SKM-1 (cell line): ENCODE measurements at regions not wholly inside any gene's neighbourhood (a gene's known extent, or its start where the extent isn't known, plus 50 kb on each side); places are given as distances from the start of the nearest gene placed in this dataset.
"Not testable (repeated sequence)": the region's sequence is repeated elsewhere in the genome, so short reads cannot be mapped to it uniquely, and the experiment has no call there.

Experiments used
- DNase-seq: peaks from one replicate; lab custom pipeline; 2025; ENCODE audit not compliant: unreplicated experiment; lab: John Stamatoyannopoulos, UW

- no peak for DNase-seq
These were observed 125.8 kb upstream of the STARD13 start for GRCh38 chr13:33411312-33411711.

DNA sequence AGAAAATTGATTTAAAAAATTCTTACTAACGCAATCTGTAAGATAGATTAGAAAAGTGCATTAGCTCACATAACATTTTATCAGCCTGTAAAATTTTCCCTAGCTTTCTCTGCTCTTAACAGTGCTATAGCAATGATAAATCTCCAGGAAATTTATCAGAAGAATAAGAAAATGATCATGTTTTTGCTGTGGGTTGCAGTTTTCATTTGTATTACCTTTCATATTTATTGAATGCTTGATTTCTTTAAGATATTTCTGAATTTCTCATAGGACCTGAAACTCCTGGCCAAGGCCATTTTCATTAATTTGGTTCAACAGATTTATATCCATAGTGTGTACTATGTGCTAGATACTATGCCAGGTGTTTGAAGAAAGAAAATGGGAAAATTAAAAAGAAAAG is 130.3 kb upstream of the STARD13 start:
- DNase-seq = no peak

DNA sequence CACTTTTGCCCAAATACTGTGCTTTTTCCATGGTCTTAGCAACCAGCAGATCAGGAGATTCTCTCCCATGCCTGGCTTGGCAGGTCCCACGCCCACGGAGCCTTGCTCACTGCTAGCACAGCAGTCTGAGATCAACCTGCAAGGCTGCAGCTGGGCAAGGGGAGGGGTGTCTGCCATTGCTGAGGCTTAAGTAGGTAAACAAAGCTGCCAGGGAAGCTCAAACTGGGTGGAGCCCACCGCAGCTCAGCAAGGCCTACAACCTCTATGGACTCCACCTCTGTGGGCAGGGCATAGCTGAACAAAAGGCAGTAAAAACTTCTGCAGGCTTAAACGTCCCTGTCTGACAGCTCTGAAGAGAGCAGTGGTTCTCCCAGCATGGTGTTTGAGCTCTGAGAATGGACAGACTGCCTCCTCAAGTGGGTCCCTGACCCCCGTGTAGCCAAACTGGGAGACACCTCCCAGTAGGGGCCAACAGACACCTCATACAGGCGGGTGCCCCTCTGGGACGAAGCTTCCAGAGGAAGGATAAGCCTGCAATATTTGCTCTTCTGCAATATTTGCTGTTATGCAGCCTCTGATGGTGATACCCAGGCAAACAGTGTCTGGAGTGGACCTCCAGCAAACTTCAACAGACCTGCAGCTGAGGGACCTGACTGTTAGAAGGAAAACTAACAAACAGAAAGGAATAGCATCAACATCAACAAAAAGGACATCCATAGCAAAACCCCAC is 132.8 kb upstream of the STARD13 start:
- not testable (repeated sequence) for DNase-seq

GRCh38 chr13:33420117-33420516 is 134.6 kb upstream of the STARD13 start:
- DNase-seq = not testable (repeated sequence)

- no peak for DNase-seq
These were observed 140.6 kb upstream of the STARD13 start for GRCh38 chr13:33426131-33426530.

DNA sequence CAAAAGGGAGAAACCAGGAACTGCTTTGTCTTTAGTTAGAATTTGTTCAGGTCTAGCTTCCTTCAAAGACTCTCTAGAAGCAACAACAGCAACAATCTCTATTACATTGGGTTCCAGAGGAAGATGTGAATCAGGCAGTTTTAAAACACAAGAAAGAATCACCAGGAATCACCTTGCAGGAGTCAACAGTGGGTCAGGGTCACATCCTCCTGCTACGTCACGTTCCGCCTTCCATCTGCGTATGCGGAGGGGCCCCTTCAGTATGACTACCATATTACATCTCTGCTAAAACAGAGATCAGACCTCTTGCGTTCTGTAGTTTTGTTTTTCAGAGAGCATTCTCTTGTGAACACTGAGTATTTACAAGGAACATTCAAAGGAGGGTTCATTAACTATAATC is 147.8 kb upstream of the STARD13 start:
- DNase-seq = no peak

DNA sequence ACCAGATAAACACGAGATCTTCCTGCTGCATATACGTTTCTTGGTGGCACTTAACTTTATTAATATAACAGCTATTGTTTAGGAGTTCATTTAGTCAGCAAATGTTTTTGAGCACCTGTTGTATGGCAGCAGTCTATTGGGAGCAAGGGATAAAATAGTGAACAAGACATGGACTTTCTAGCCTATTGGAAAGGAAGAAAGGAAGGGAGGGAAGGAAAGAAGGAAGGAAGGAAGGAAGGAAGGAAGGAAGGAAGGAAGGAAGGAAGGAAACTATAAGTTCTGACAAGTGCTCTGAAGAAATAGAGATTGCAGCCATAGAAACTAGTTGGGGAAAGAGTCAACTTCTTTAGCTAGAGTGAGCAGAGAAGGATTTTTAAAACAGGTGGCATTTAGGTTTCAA is 149.1 kb upstream of the STARD13 start:
- DNase-seq = no peak

GRCh38 chr13:33435207-33435606 is 149.7 kb upstream of the STARD13 start:
- no peak for DNase-seq

GRCh38 chr13:33438918-33439317 is 153.4 kb upstream of the STARD13 start:
- DNase-seq = no peak

GRCh38 chr13:33441015-33441414 is 155.5 kb upstream of the STARD13 start:
- no peak for DNase-seq

GRCh38 chr13:33445024-33445423 is 159.5 kb upstream of the STARD13 start:
- DNase-seq = no peak

- DNase-seq = no peak
These were observed 159.9 kb upstream of the STARD13 start for GRCh38 chr13:33445476-33445875.

DNA sequence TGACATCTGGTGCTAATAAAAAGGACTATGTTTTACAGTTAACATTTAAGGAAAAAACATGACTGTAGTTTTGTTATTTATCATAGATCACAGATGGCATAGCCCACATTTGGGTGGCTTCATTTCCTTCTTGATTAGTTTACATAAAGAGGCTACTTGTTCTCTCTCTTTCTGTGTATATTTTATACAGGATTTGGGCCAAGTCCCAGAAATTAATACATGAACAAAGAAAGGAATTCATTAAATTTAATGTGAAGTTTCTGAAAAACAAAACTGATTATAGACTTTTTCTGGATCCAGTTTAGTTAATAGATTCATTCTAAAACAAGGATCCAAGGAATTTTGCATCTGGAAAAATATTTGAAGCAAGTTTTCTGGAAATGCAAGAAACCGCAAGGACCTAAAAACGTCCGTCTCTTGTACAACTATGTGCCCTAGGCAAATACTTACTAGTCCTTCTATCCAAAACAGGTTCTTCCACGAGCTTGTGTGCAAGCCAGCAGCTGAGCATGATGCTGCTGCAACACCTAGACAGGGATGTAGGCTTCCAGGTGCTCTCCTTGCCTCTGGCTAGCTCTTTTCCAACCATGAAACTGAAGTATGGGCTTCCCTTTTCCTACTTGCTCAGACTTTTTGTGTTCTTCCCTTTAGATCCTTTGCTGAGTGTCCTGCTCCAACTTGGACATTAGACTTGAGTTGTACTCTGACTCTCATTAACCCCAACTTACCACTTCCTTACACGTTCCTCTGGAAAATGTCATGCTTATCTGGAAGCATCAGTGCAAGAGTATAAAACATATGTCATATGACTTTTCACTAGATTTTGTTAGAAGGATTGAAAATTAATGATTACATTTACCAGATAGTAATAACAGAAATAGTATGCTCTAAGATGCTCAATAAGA is 161.5 kb upstream of the STARD13 start:
- DNase-seq = no peak

DNA sequence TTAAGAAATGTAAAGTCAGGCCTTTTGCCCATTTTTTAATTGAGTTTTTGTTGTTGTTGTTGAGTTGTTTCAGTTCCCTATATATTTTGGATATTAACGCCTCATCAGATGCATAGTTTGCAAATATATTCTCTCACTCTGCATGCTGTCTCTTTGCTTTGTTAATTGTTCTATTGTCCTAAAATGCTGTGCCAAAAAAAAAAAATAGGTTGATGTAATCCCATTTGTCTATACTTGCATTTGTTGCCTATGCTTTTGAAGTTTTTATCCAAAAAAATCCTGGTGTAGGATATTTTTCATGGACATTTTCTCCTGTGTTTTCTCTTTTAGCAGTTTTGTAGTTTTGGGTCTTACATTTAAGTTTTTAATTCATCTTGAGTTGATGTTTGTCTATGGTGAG is 163.3 kb upstream of the STARD13 start:
- no peak for DNase-seq

GRCh38 chr13:33450956-33451709 is 165.6 kb upstream of the STARD13 start:
- no peak for DNase-seq

DNA sequence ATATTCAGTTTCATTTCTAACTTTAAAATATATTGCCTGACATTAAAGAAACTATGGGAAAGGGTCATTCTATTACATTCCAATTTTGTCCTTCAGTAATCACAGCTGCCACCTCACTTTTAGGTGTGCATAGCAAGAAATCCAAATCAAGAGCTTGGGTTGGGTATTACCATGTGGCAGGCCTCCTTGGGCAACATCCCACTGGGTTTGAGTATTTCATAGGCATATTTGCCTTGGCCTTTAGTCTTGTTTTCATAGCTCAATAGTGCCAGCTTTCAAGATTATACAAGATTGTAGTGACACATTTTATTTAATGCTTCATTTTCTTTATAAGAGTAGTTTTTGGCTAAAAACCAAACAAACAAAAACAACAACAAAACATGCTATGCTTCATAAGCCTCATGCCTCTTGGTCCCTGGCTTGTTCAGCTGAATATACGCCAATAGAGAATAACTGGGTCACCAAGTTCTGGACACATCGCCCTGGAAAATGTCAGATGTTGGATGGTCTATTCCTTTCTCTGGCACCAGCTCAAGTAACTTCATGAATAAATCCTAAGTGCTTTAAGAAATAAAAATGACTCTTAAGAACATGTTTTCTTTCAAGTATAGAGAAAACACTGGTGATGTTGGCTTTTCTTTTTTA is 167.4 kb upstream of the STARD13 start:
- DNase-seq = no peak

DNA sequence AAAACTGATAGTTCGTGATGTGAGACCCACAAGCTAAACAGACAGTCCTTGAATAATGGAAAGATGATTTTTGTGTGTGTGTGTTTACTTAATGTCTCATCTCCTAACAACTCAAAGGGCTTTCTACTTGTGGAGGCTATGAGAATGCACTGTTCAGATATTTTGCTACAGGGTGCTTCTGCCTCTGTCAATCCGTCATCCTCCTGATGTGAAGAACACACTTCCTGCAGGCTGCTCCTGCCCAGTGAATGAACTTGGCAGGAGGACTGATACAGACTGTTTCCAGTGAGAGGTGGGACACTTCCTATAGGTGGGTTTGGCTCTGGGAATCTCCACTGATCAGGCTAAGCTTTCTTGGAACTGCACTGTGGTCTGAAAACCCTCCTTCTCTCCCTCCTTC is 168.4 kb upstream of the STARD13 start:
- no peak for DNase-seq

DNA sequence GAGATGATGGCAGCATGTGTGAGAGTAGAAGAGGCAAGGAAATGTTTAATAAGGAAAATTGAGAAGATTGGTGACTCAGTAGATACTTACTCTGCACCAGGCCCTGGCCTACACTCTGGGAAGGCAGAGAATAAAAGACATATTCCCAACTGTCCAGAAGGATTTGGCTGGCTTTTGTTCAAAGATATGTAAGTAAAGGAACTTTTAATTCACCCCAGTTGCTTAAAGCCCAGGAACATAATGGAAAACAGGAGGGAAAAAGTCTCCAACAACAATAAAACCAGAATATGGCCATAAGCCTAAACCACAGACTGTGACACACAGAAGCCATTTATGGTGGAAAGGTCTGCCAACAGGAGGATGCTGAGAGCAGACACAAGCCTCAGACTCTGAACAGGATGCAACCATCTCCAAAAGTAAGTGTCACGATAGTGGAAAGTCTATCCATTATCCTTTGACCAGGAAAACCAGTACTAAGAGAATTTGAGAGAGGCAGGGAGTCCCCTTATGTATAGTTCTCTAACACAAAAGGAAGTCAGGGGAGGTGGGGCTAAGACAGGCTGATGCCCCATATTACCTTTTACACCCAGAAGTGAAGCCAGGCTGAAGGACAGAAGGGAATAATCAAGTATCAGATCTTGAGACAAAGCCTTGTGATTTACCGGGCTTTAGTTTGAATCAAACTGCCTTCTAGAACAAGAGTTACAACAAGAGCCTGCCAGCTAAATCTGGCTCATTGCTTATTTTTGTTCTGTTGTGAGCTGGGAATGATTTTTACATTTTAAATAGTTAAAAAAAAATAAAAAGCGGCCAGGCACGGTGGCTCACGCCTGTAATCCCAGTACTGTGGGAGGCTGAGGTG is 169.5 kb upstream of the STARD13 start:
- DNase-seq = no peak

GRCh38 chr13:33459702-33460101 is 174.1 kb upstream of the STARD13 start:
- DNase-seq = no peak

GRCh38 chr13:33462109-33462508 is 176.6 kb upstream of the STARD13 start:
- DNase-seq = no peak
